SK-N-SH treated with all-trans-retinoic acid at 6 μM for 48 hours (cell line): ENCODE measurements at regions not wholly inside any gene's neighbourhood (a gene's known extent, or its start where the extent isn't known, plus 50 kb on each side); places are given as distances from the start of the nearest gene placed in this dataset.

Experiments used
- ATAC-seq: fragments of 200-7000 bp; cut with Tn5 transposase; 3 replicates; pipeline ENCODE4 v1.9.1; 2020; ENCODE audit warnings: mild to moderate bottlenecking, moderate library complexity
- ARNTL ChIP-seq: fragments of 450-650 bp; formaldehyde crosslinking; IDR thresholded peaks from 2 replicates; pipeline ENCODE4 v1.5.0; 2020; ENCODE audit warnings: low read depth, mild to moderate bottlenecking, moderate library complexity, borderline replicate concordance
- BACH2 ChIP-seq: fragments of 250-450 bp; sonication (Bioruptor Pico); IDR thresholded peaks from 2 replicates; pipeline ENCODE4 v1.9.0; 2021; ENCODE audit warnings: mild to moderate bottlenecking, borderline replicate concordance
- CSDC2 ChIP-seq: fragments of 250-450 bp; sonication (Bioruptor Pico); IDR thresholded peaks from 2 replicates; pipeline ENCODE4 v1.5.0; 2020; ENCODE audit warnings: mild to moderate bottlenecking, moderate library complexity
- ESRRG ChIP-seq: fragments of 250-450 bp; sonication (Bioruptor Pico); IDR thresholded peaks from 2 replicates; pipeline ENCODE4 v1.6.1; 2021; ENCODE audit warnings: mild to moderate bottlenecking
- GLIS3 ChIP-seq: fragments of 250-450 bp; sonication (Bioruptor Pico); IDR thresholded peaks from 2 replicates; pipeline ENCODE4 v1.5.0; 2020; ENCODE audit warnings: mild to moderate bottlenecking, moderate library complexity
- ISL1 ChIP-seq: fragments of 250-450 bp; sonication (Bioruptor Pico); IDR thresholded peaks from 2 replicates; pipeline ENCODE4 v2.1.2; 2022; ENCODE audit warnings: mild to moderate bottlenecking, moderate library complexity
- OSR1 ChIP-seq: fragments of 250-450 bp; sonication (Bioruptor Pico); IDR thresholded peaks from 2 replicates; pipeline ENCODE4 v1.8.0; 2022; ENCODE audit warnings: moderate library complexity, mild to moderate bottlenecking, inconsistent platforms
- POU6F1 ChIP-seq: fragments of 250-450 bp; sonication (Bioruptor Pico); IDR thresholded peaks from 2 replicates; pipeline ENCODE4 v1.8.0; 2021; ENCODE audit warnings: low read depth, mild to moderate bottlenecking, moderate library complexity, borderline replicate concordance
- PPARA ChIP-seq: fragments of 250-450 bp; sonication (Bioruptor Pico); IDR thresholded peaks from 2 replicates; pipeline ENCODE4 v1.5.0; 2020; ENCODE audit warnings: mild to moderate bottlenecking, borderline replicate concordance
- RARB ChIP-seq: fragments of 250-450 bp; sonication (Bioruptor Pico); IDR thresholded peaks from 2 replicates; pipeline ENCODE4 v1.8.0; 2021; ENCODE audit warnings: mild to moderate bottlenecking, moderate library complexity
- SNAI2 ChIP-seq: fragments of 250-450 bp; sonication (Bioruptor Pico); IDR thresholded peaks from 2 replicates; pipeline ENCODE4 v1.5.0; 2020; ENCODE audit warnings: mild to moderate bottlenecking, moderate library complexity
- TCF4 ChIP-seq: fragments of 250-450 bp; sonication (Bioruptor Pico); IDR thresholded peaks from 2 replicates; pipeline ENCODE4 v1.8.0; 2021; ENCODE audit warnings: mild to moderate bottlenecking, moderate library complexity, borderline replicate concordance
- TOX ChIP-seq: fragments of 250-450 bp; sonication (Bioruptor Pico); IDR thresholded peaks from 2 replicates; pipeline ENCODE4 v1.8.0; 2021; ENCODE audit warnings: mild to moderate bottlenecking, moderate library complexity, borderline replicate concordance
- TSHZ2 ChIP-seq: fragments of 250-450 bp; sonication (Bioruptor Pico); IDR thresholded peaks from 2 replicates; pipeline ENCODE4 v1.5.0; 2020; ENCODE audit warnings: mild to moderate bottlenecking, moderate library complexity
- ZFP3 ChIP-seq: fragments of 250-450 bp; sonication (Bioruptor Pico); IDR thresholded peaks from 2 replicates; pipeline ENCODE4 v1.5.0; 2020; ENCODE audit warnings: mild to moderate bottlenecking, moderate library complexity
- ZFP30 ChIP-seq: fragments of 450-650 bp; formaldehyde crosslinking; IDR thresholded peaks from 2 replicates; pipeline ENCODE4 v1.5.0; 2022; ENCODE audit warnings: mild to moderate bottlenecking, moderate library complexity
- ZNF565 ChIP-seq: fragments of 450-650 bp; formaldehyde crosslinking; conservative IDR thresholded peaks from 2 replicates; pipeline ENCODE4 v1.5.0; 2020; ENCODE audit warnings: low read depth, mild to moderate bottlenecking, moderate library complexity
- ZNF70 ChIP-seq: fragments of 450-650 bp; formaldehyde crosslinking; IDR thresholded peaks from 2 replicates; pipeline ENCODE4 v1.5.0; 2020; ENCODE audit warnings: mild to moderate bottlenecking, moderate library complexity
- ZNF8 ChIP-seq: fragments of 450-650 bp; formaldehyde crosslinking; IDR thresholded peaks from 2 replicates; pipeline ENCODE4 v1.5.0; 2020; ENCODE audit warnings: mild to moderate bottlenecking, moderate library complexity
- TF ChIP-seq, protein P1 (sequence below): fragments of 250-450 bp; sonication (Bioruptor Pico); IDR thresholded peaks from 2 replicates; pipeline ENCODE4 v1.5.1; 2020; ENCODE audit warnings: low read depth, mild to moderate bottlenecking, moderate library complexity
- TF ChIP-seq, protein P2 (sequence below): fragments of 250-450 bp; sonication (Bioruptor Pico); IDR thresholded peaks from 2 replicates; pipeline ENCODE4 v1.5.1; 2021; ENCODE audit warnings: mild to moderate bottlenecking, moderate library complexity

- no peak for TF ChIP-seq ZFP30 (CRISPR knock-in tag)
- no peak for TF ChIP-seq ARNTL
- no peak for TF ChIP-seq TOX (CRISPR knock-in tag)
- no peak for TF ChIP-seq CSDC2 (CRISPR knock-in tag)
- no peak for TF ChIP-seq RARB (CRISPR knock-in tag)
- TF ChIP-seq BACH2 (CRISPR knock-in tag), result no peak
- TF ChIP-seq ZNF70 (CRISPR knock-in tag), result no peak
- ATAC-seq, result no peak
These were observed 384.1 kb upstream of the SLC35B3 start for GRCh38 chr6:8819446-8819845.

DNA sequence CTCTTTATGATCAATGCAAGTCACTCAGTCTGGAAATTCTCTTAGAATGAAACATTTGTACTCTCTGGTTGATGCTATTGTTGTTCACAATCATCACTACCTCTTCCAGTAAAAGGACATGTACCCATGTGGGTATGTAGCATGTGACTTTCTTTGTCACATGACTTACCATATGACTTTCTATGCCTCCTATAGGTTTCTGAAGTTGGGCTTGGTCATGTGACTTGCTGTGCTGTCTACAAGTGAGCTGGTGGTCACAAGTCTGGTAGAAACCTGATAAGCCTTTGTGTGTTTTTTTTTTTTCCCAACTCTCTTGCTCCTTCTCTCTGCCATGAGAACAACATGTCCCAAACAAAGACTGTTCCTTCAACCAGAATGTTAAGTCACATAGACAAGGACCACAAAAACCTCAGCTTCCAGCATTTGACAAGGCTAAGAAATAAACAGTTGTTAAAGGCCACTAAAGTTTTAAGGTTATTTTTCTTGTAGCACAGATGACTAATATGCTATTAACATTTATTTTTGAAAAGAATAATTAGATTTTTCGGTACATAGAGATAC lies 379.2 kb upstream of the SLC35B3 start:
- TF ChIP-seq POU6F1 (CRISPR knock-in tag) (no peak), SNAI2 (no peak), ESRRG (no peak), GLIS3 (no peak), PPARA (CRISPR knock-in tag) (no peak), RARB (CRISPR knock-in tag) (no peak), ZNF8 (CRISPR knock-in tag) (no peak), ISL1 (no peak), ZFP3 (no peak), BACH2 (CRISPR knock-in tag) (no peak), ZNF565 (CRISPR knock-in tag) (no peak), ZFP30 (CRISPR knock-in tag) (no peak), ZNF70 (CRISPR knock-in tag) (no peak), TSHZ2 (CRISPR knock-in tag) (no peak), TCF4 (CRISPR knock-in tag) (no peak), OSR1 (no peak), ARNTL (no peak), CSDC2 (CRISPR knock-in tag) (no peak)
- TF ChIP-seq, protein P1, sequence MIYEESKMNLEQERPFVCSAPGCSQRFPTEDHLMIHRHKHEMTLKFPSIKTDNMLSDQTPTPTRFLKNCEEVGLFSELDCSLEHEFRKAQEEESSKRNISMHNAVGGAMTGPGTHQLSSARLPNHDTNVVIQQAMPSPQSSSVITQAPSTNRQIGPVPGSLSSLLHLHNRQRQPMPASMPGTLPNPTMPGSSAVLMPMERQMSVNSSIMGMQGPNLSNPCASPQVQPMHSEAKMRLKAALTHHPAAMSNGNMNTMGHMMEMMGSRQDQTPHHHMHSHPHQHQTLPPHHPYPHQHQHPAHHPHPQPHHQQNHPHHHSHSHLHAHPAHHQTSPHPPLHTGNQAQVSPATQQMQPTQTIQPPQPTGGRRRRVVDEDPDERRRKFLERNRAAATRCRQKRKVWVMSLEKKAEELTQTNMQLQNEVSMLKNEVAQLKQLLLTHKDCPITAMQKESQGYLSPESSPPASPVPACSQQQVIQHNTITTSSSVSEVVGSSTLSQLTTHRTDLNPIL (CRISPR knock-in tag), result no peak
- TF ChIP-seq, protein P2, sequence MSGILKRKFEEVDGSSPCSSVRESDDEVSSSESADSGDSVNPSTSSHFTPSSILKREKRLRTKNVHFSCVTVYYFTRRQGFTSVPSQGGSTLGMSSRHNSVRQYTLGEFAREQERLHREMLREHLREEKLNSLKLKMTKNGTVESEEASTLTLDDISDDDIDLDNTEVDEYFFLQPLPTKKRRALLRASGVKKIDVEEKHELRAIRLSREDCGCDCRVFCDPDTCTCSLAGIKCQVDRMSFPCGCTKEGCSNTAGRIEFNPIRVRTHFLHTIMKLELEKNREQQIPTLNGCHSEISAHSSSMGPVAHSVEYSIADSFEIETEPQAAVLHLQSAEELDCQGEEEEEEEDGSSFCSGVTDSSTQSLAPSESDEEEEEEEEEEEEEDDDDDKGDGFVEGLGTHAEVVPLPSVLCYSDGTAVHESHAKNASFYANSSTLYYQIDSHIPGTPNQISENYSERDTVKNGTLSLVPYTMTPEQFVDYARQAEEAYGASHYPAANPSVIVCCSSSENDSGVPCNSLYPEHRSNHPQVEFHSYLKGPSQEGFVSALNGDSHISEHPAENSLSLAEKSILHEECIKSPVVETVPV (CRISPR knock-in tag), result no peak
- TF ChIP-seq, all 23 proteins: peak for 0
- ATAC-seq, result no peak

- TF ChIP-seq GLIS3 (no peak), TSHZ2 (CRISPR knock-in tag) (no peak), PPARA (CRISPR knock-in tag) (no peak), RARB (CRISPR knock-in tag) (no peak), ISL1 (no peak), ZNF8 (CRISPR knock-in tag) (no peak), ZFP3 (no peak), CSDC2 (CRISPR knock-in tag) (no peak), ARNTL (no peak), ZNF565 (CRISPR knock-in tag) (no peak), ZFP30 (CRISPR knock-in tag) (no peak), TCF4 (CRISPR knock-in tag) (no peak)
- ATAC-seq, result no peak
These were observed 375.0 kb upstream of the SLC35B3 start for GRCh38 chr6:8810325-8810724.
